Left forelimb (tissue), 1 donor: ENCODE measurements at regions not wholly inside any gene's neighbourhood (a gene's known extent, or its start where the extent isn't known, plus 50 kb on each side); places are given as distances from the start of the nearest gene placed in this dataset.

ENCODE experiments used
- DNase-seq: peaks from one replicate; pipeline ENCODE4 v3.0.0-alpha.2; 2018; ENCODE audit warnings: low spot score

- DNase-seq: no peak
These were observed 58.2 kb downstream of the ESM1 start for GRCh38 chr5:54927097-54927746.

GRCh38 chr5:54924487-54924886, 60.9 kb downstream of the ESM1 start:
- no peak for DNase-seq

GRCh38 chr5:54917323-54917722, 68.1 kb downstream of the ESM1 start:
- no peak for DNase-seq

- DNase-seq: no peak
These were observed 69.8 kb downstream of the ESM1 start for GRCh38 chr5:54915466-54916027.

GRCh38 chr5:54912021-54912420, 73.4 kb downstream of the ESM1 start:
- DNase-seq: no peak

GRCh38 chr5:54909911-54910870, 75.2 kb downstream of the ESM1 start:
- DNase-seq: no peak

- DNase-seq: no peak
These were observed 76.4 kb downstream of the ESM1 start for GRCh38 chr5:54908774-54909525.

- no peak for DNase-seq
These were observed 79.4 kb downstream of the ESM1 start for GRCh38 chr5:54905942-54906537.

- no peak for DNase-seq
These were observed 80.1 kb downstream of the ESM1 start for GRCh38 chr5:54905246-54905795.

- DNase-seq: no peak
These were observed 81.0 kb downstream of the ESM1 start for GRCh38 chr5:54904425-54904824.

- no peak for DNase-seq
These were observed 82.5 kb downstream of the ESM1 start for GRCh38 chr5:54902791-54903473.

- no peak for DNase-seq
These were observed 84.2 kb downstream of the ESM1 start for GRCh38 chr5:54900984-54901725.

GRCh38 chr5:54897001-54897400, 88.4 kb downstream of the ESM1 start:
- DNase-seq: no peak

- DNase-seq: no peak
These were observed 89.5 kb downstream of the ESM1 start for GRCh38 chr5:54895816-54896341.

GRCh38 chr5:54894957-54895815, 90.2 kb downstream of the ESM1 start:
- DNase-seq: no peak

GRCh38 chr5:54889826-54890225, 95.6 kb downstream of the ESM1 start:
- DNase-seq: no peak

- no peak for DNase-seq
These were observed 97.7 kb downstream of the ESM1 start for GRCh38 chr5:54887663-54888062.

GRCh38 chr5:54886866-54887265, 98.5 kb downstream of the ESM1 start:
- DNase-seq: no peak

- no peak for DNase-seq
These were observed 99.8 kb downstream of the ESM1 start for GRCh38 chr5:54885636-54886035.
